Adrenal gland (tissue), 9 donors: ENCODE measurements at regions not wholly inside any gene's neighbourhood (a gene's known extent, or its start where the extent isn't known, plus 50 kb on each side); places are given as distances from the start of the nearest gene placed in this dataset.

Experiments
- DNase-seq, 7 donors: peaks; one replicate each; pipeline ENCODE4 v3.0.0-alpha.2; 2019 to 2020
- H3K27ac ChIP-seq, 5 donors: fragments of 200-600 bp; sonication (generic) in 4 of 5; 1 replicate in 3 of 5; 2 replicates in 2 of 5; pipeline versions ENCODE4 v1.5.1 to v1.8.0; 2016 to 2020; ENCODE audit warnings: mild to moderate bottlenecking in 1 of 5
- H3K27me3 ChIP-seq: fragments of 200-600 bp; 2 replicates; pipeline ENCODE4 v1.8.0; 2021
- H3K36me3 ChIP-seq, 2 donors: fragments of 200-600 bp; replicated peaks in 1 of 2; 1 replicate in 1 of 2; 2 replicates in 1 of 2; pipeline versions ENCODE4 v1.5.1 to v1.8.0; 2018 to 2022
- H3K4me1 ChIP-seq, 2 donors: fragments of 200-600 bp; replicated peaks in 1 of 2; 1 replicate in 1 of 2; 2 replicates in 1 of 2; pipeline versions ENCODE4 v1.5.1 to v1.8.0; 2018 to 2021
- H3K4me3 ChIP-seq, 4 donors: fragments of 200-600 bp; sonication (generic) in 3 of 4; one replicate each; pipeline ENCODE4 v1.5.1; 2016 to 2018
- H3K9me3 ChIP-seq, 3 donors: fragments of 200-600 bp; sonication (generic) in 1 of 3; replicated peaks in 1 of 3; 1 replicate in 2 of 3; 2 replicates in 1 of 3; pipeline versions ENCODE4 v1.5.1 to v1.8.0; 2016 to 2021
- POLR2A ChIP-seq, 2 donors: fragments of 450-650 bp; IDR thresholded peaks; one replicate each; pipeline ENCODE4 v1.6.1; 2017; ENCODE audit warnings: antibody characterized with exemption in 2 of 2, mild to moderate bottlenecking in 2 of 2, moderate library complexity in 1 of 2
- WGBS, 4 donors: extraction: QIAGEN DNeasy Blood & Tissue Kit in 2 of 4; methylation state at CpG; one replicate each; pipeline versions ENCODE4 v1.1.5 to v1.1.7; 2013 to 2017; 5-methylcytosine and 5-hydroxymethylcytosine counted together
- intact Hi-C, 2 donors: fragments of 100-400 bp; cut with DNase I; formaldehyde crosslinking; loops; one replicate each; pipeline versions ENCODE4 v1.14.1 to v1.15.0; 2022 to 2023
- TF ChIP-seq, protein P1 (sequence below), 6 experiments: fragments of 450-650 bp in 4 of 6; fragments of 200-600 bp in 2 of 6; sonication (generic) in 1 of 6; IDR thresholded peaks; 1 replicate in 5 of 6; 2 replicates in 1 of 6; pipeline versions ENCODE4 v1.5.1 to v1.8.0; 2016 to 2021; ENCODE audit warnings: antibody characterized with exemption in 6 of 6, mild to moderate bottlenecking in 2 of 6, moderate library complexity in 1 of 6
- donor health status: healthy with polysubstance abuse.
- donor health status: Bipolar disorder and iron deficiency.
- donor health status: DM: yes; HTN: yes; CAD: no.
- donor health status: DM: no; HTN: no; CAD: no.
- donor health status: DM: no; HTN: no; CAD: no.

DNA sequence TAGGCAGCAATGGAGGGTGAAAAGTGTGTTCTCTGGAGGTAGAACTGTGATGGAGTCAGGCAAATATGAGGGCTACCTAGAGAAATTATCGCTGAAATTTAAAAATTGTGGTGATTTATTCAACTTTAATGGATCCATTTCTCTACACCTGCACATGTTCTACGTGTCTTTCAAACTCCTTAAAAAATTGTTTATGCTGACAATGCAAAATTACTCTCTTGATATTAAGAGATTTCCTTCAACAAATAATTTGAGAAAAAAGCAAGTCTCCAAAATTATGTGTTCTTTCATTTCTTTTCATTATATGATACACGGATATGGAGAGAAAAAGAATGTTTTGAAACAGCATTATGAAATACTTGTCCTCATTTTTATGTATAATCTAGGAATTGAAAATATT, 1151.4 kb upstream of the PABPC4L start:
- Histone ChIP-seq H3K4me1 (no peaks in the 10 kb centered on the region), H3K27ac (no peak overlapping the region), H3K27me3 (no peaks in the 10 kb centered on the region), H3K4me3 (no peak overlapping the region), H3K36me3 (no peaks in the 10 kb centered on the region), H3K9me3 (no peaks in the 10 kb centered on the region)
- no peak for DNase-seq
- TF ChIP-seq POLR2A (IDR thresholded peaks at IDR 0.05): no peak
- TF ChIP-seq, protein P1, sequence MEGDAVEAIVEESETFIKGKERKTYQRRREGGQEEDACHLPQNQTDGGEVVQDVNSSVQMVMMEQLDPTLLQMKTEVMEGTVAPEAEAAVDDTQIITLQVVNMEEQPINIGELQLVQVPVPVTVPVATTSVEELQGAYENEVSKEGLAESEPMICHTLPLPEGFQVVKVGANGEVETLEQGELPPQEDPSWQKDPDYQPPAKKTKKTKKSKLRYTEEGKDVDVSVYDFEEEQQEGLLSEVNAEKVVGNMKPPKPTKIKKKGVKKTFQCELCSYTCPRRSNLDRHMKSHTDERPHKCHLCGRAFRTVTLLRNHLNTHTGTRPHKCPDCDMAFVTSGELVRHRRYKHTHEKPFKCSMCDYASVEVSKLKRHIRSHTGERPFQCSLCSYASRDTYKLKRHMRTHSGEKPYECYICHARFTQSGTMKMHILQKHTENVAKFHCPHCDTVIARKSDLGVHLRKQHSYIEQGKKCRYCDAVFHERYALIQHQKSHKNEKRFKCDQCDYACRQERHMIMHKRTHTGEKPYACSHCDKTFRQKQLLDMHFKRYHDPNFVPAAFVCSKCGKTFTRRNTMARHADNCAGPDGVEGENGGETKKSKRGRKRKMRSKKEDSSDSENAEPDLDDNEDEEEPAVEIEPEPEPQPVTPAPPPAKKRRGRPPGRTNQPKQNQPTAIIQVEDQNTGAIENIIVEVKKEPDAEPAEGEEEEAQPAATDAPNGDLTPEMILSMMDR (IDR thresholded peaks at IDR 0.05): no peak
- intact Hi-C loops: no loop called here
- WGBS, 4 donors: 67 to 84% (median 77%) methylated on average over 3 of the region's 3 CpGs

DNA sequence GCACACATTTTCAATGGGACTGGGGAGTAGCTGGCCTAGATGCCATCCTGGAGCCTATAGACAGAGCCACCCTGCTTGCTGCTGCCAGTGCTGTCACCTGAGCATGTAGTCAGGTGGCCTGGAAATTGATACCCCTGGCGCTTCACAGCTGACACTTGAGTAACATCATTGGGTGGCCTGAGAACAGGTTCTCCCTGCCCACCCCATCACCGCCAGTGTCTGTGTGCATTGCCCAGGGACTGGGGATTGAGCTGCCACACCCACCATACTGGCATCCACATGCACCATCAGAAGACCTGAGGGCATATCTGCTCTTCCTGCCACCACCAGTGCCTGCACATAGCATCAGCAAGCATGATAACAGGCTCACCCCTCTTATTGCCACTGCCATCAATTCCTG, 1142.9 kb upstream of the PABPC4L start:
- Histone ChIP-seq H3K9me3 (no peaks in the 10 kb centered on the region), H3K27me3 (no peaks in the 10 kb centered on the region), H3K27ac (no peak overlapping the region), H3K4me3 (no peak overlapping the region), H3K36me3 (no peaks in the 10 kb centered on the region), H3K4me1 (no peaks in the 10 kb centered on the region)
- no peak for DNase-seq
- 84 to 92% (median 92%) methylated on average over 2 of the region's 2 CpGs; no CpG with 5 or more reads in 1 of the 4 donors for WGBS, 4 donors
- TF ChIP-seq POLR2A (IDR thresholded peaks at IDR 0.05): no peak
- TF ChIP-seq, protein P1 (IDR thresholded peaks at IDR 0.05): no peak
- intact Hi-C loops: no loop called here

DNA sequence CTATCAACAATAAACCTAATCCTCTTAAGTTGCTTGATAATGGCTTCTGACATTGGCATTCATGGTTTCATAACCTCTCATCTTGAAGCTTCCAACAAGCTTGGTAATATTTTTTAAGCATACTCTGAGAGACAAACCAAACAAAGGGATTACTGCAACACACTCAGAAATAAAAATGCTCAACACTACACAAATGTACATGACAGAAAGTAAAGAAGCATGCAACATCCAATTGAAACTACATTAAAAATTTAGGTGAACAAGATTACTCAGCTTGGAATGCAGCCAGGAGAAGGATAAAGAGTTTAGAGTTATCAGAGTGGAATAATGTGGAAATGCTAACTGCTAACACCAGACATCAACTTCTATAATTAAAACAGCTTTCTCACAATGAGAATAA, 1136.6 kb upstream of the PABPC4L start:
- Histone ChIP-seq H3K9me3 (no peaks in the 10 kb centered on the region), H3K27ac (no peak overlapping the region), H3K36me3 (no peaks in the 10 kb centered on the region), H3K4me1 (no peaks in the 10 kb centered on the region), H3K4me3 (no peak overlapping the region), H3K27me3 (no peaks in the 10 kb centered on the region)
- no peak for DNase-seq
- no peak for TF ChIP-seq POLR2A (IDR thresholded peaks at IDR 0.05)
- TF ChIP-seq, protein P1 (IDR thresholded peaks at IDR 0.05): no peak
- intact Hi-C loops: no loop called here

DNA sequence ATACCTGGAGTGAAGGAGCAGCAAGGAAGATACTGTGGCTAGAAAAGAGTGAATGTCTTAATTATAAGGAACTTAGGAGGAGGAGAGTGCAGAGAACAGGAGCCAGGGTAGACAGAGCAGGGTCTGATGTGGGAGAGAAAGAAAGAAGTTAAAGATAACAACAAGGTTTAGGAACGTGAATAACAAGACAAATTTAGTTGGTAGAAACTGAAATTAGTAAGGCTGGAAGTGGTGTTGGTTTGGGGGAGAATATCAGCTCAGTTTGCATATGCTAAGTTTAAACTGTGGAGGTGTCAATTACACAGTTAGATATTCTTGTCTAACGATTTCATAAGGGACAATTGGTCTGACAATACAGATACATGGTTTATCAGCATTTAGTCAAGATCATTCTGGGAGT, 1123.7 kb upstream of the PABPC4L start:
- intact Hi-C loops: no loop called here
- 48 to 69% (median 54%) methylated on average over 2 of the region's 2 CpGs for WGBS, 4 donors
- Histone ChIP-seq H3K4me3 (no peak overlapping the region), H3K27ac (no peak overlapping the region), H3K27me3 (no peaks in the 10 kb centered on the region), H3K9me3 (no peaks in the 10 kb centered on the region), H3K4me1 (no peaks in the 10 kb centered on the region), H3K36me3 (no peaks in the 10 kb centered on the region)
- TF ChIP-seq, protein P1 (IDR thresholded peaks at IDR 0.05): no peak
- no peak for TF ChIP-seq POLR2A (IDR thresholded peaks at IDR 0.05)
- DNase-seq: no peak
